Natural killer cell (primary cell): ENCODE measurements at regions not wholly inside any gene's neighbourhood (a gene's known extent, or its start where the extent isn't known, plus 50 kb on each side); places are given as distances from the start of the nearest gene placed in this dataset.

Experiments used
- ATAC-seq, 3 donors: fragments of 150-1000 bp in 2 of 3; fragments of 200-7000 bp in 1 of 3; cut with Tn5 transposase; 1 replicate in 1 of 3; 2 replicates in 2 of 3; pipeline ENCODE4 v1.10.0; 2021; ENCODE audit warnings: mild to moderate bottlenecking in 2 of 3, moderate library complexity in 2 of 3
- DNase-seq, 2 donors: peaks; one replicate each; pipeline versions ENCODE4 v3.0.0 to v3.0.0-alpha.2; 2013 to 2021; ENCODE audit warnings: mixed read lengths in 1 of 2
- H3K27ac ChIP-seq: one replicate; pipeline ENCODE4 v1.5.1; 2013; ENCODE audit warnings: mild to moderate bottlenecking, low read length
- H3K27me3 ChIP-seq: one replicate; pipeline ENCODE4 v1.6.1; 2013; ENCODE audit warnings: low read length; ENCODE audit not compliant: control insufficient read depth, insufficient read depth
- H3K36me3 ChIP-seq: one replicate; pipeline ENCODE4 v1.6.1; 2013; ENCODE audit warnings: low read length; ENCODE audit not compliant: control insufficient read depth, insufficient read depth
- H3K4me1 ChIP-seq: one replicate; pipeline ENCODE4 v1.6.1; 2013; ENCODE audit warnings: low read length; ENCODE audit not compliant: control insufficient read depth, insufficient read depth
- H3K4me3 ChIP-seq: one replicate; pipeline ENCODE4 v1.5.1; 2013; ENCODE audit warnings: low read length
- H3K9me3 ChIP-seq: one replicate; pipeline ENCODE4 v1.6.1; 2013; ENCODE audit warnings: low read length; ENCODE audit not compliant: control insufficient read depth, insufficient read depth
- H3K27ac Mint-ChIP-seq, 2 donors: one replicate each; pipeline ENCODE4 v1.8.0; 2022; ENCODE audit warnings: mild to moderate bottlenecking in 2 of 2, mixed read lengths in 2 of 2, moderate library complexity in 1 of 2
- H3K27me3 Mint-ChIP-seq, 2 donors: one replicate each; pipeline ENCODE4 v1.8.0; 2022; ENCODE audit warnings: low read depth in 2 of 2, mixed read lengths in 2 of 2
- H3K36me3 Mint-ChIP-seq: one replicate; pipeline ENCODE4 v1.8.0; 2022; ENCODE audit warnings: mixed read lengths
- H3K4me1 Mint-ChIP-seq, 2 donors: one replicate each; pipeline ENCODE4 v1.8.0; 2022; ENCODE audit warnings: mixed read lengths in 2 of 2
- H3K4me3 Mint-ChIP-seq: one replicate; pipeline ENCODE4 v1.8.0; 2022; ENCODE audit warnings: mild to moderate bottlenecking, moderate library complexity, mixed read lengths
- H3K9me3 Mint-ChIP-seq, 2 donors: one replicate each; pipeline ENCODE4 v1.8.0; 2022; ENCODE audit warnings: mixed read lengths in 2 of 2
- CTCF ChIP-seq: fragments of 200-600 bp; IDR thresholded peaks from one replicate; pipeline ENCODE4 v1.8.0; 2022; ENCODE audit warnings: antibody characterized with exemption
- WGBS: methylation state at CpG from one replicate; pipeline ENCODE4 v1.1.7; 2013; ENCODE audit warnings: missing lambda C conversion rate; ENCODE audit not compliant: insufficient coverage; 5-methylcytosine and 5-hydroxymethylcytosine counted together
- intact Hi-C: fragments of 100-400 bp; cut with micrococcal nuclease; formaldehyde crosslinking; loops from one replicate; pipeline ENCODE4 v1.14.2; 2022

GRCh38 chr7:26429168-26429567 lies 137.5 kb downstream of the SNX10 start:
- H3K36me3 Mint-ChIP-seq: no peaks in the 10 kb centered on the region
- H3K27ac Mint-ChIP-seq: no peak overlapping the region
- no peaks in the 10 kb centered on the region for H3K9me3 Mint-ChIP-seq
- no peaks in the 10 kb centered on the region for H3K27me3 ChIP-seq
- DNase-seq (no peak), ATAC-seq (no peak)
- TF ChIP-seq CTCF: no peak
- no peak overlapping the region for H3K4me3 ChIP-seq
- no peaks in the 10 kb centered on the region for H3K36me3 ChIP-seq
- intact Hi-C loops: no loop called here
- no peaks in the 10 kb centered on the region for H3K4me1 ChIP-seq
- no peaks in the 10 kb centered on the region for H3K9me3 ChIP-seq
- no peak overlapping the region for H3K27ac ChIP-seq
- WGBS: 81% methylated on average over 3 of the region's 5 CpGs
- peaks cover 9 to 15% of the 10 kb centered on the region in 2 donors for H3K27me3 Mint-ChIP-seq
- no peaks in the 10 kb centered on the region for H3K4me1 Mint-ChIP-seq
- H3K4me3 Mint-ChIP-seq: no peak overlapping the region

- TF ChIP-seq CTCF: no peak
- H3K4me3 Mint-ChIP-seq: no peak overlapping the region
Observed at GRCh38 chr7:26434974-26435373, 143.3 kb downstream of the SNX10 start.

GRCh38 chr7:26437003-26437532 lies 145.4 kb downstream of the SNX10 start:
- Mint-ChIP-seq H3K27ac (no peak overlapping the region), H3K9me3 (no peaks in the 10 kb centered on the region), H3K36me3 (no peaks in the 10 kb centered on the region), H3K27me3 (peaks cover 17 to 41% of the 10 kb centered on the region in 2 donors), H3K4me3 (no peak overlapping the region), H3K4me1 (no peaks in the 10 kb centered on the region)
- TF ChIP-seq CTCF: no peak
- 94% methylated on average over 4 of the region's 4 CpGs for WGBS
- Histone ChIP-seq H3K36me3 (no peaks in the 10 kb centered on the region), H3K9me3 (no peaks in the 10 kb centered on the region), H3K27me3 (no peaks in the 10 kb centered on the region), H3K27ac (no peak overlapping the region), H3K4me3 (no peak overlapping the region), H3K4me1 (no peaks in the 10 kb centered on the region)
- intact Hi-C loops: no loop called here
- DNase-seq (no peak), ATAC-seq (no peak)

More at GRCh38 chr7:26434974-26435373, 143.3 kb downstream of the SNX10 start:
- H3K9me3 ChIP-seq: no peaks in the 10 kb centered on the region
- ATAC-seq (no peak), DNase-seq (no peak)
- H3K4me1 ChIP-seq: no peaks in the 10 kb centered on the region
- H3K4me3 ChIP-seq: no peak overlapping the region
- no peaks in the 10 kb centered on the region for H3K9me3 Mint-ChIP-seq
- H3K36me3 Mint-ChIP-seq: no peaks in the 10 kb centered on the region
- H3K36me3 ChIP-seq: no peaks in the 10 kb centered on the region
- no peaks in the 10 kb centered on the region for H3K4me1 Mint-ChIP-seq
- no CpG with 5 or more reads among the region's 3 CpGs for WGBS
- H3K27me3 ChIP-seq: no peaks in the 10 kb centered on the region
- intact Hi-C loops: no loop called here
- H3K27me3 Mint-ChIP-seq: peaks cover 17 to 46% of the 10 kb centered on the region in 2 donors
- H3K27ac ChIP-seq: no peak overlapping the region
- H3K27ac Mint-ChIP-seq: no peak overlapping the region

GRCh38 chr7:26438078-26438477 lies 146.4 kb downstream of the SNX10 start:
- intact Hi-C loops: no loop called here
- no peaks in the 10 kb centered on the region for H3K36me3 Mint-ChIP-seq
- ATAC-seq (no peak), DNase-seq (no peak)
- TF ChIP-seq CTCF: no peak
- no CpG with 5 or more reads among the region's 1 CpG for WGBS
- H3K36me3 ChIP-seq: no peaks in the 10 kb centered on the region
- H3K27me3 Mint-ChIP-seq: peaks cover 17 to 39% of the 10 kb centered on the region in 2 donors
- H3K4me1 ChIP-seq: no peaks in the 10 kb centered on the region
- no peak overlapping the region for H3K27ac ChIP-seq
- H3K4me3 Mint-ChIP-seq: no peak overlapping the region
- no peaks in the 10 kb centered on the region for H3K4me1 Mint-ChIP-seq
- H3K9me3 ChIP-seq: no peaks in the 10 kb centered on the region
- no peaks in the 10 kb centered on the region for H3K27me3 ChIP-seq
- H3K9me3 Mint-ChIP-seq: no peaks in the 10 kb centered on the region
- H3K27ac Mint-ChIP-seq: no peak overlapping the region
- H3K4me3 ChIP-seq: no peak overlapping the region
